GM19025 (cell line): ENCODE measurements at regions not wholly inside any gene's neighbourhood (a gene's known extent, or its start where the extent isn't known, plus 50 kb on each side); places are given as distances from the start of the nearest gene placed in this dataset.
A peak's percentile ranks its signal among the peaks of the same experiment; 100 is the strongest.

Experiments used
- ATAC-seq: cut with Tn5 transposase; IDR thresholded peaks from one replicate; pipeline ENCODE4 v1.9.1; 2021; ENCODE audit warnings: mild to moderate bottlenecking, low read depth, moderate library complexity; ENCODE audit not compliant: unreplicated experiment

GRCh38 chr10:29767968-29768367, 133.2 kb upstream of the SVIL start:
- no peak for ATAC-seq

- no peak for ATAC-seq
Measured at GRCh38 chr10:29766753-29767152, 132.0 kb upstream of the SVIL start.

- no peak for ATAC-seq
Measured at GRCh38 chr10:29765330-29765729, 130.6 kb upstream of the SVIL start.

GRCh38 chr10:29763396-29763795, 128.6 kb upstream of the SVIL start:
- ATAC-seq, result no peak

- no peak for ATAC-seq
Measured at GRCh38 chr10:29761916-29762315, 127.1 kb upstream of the SVIL start.

GRCh38 chr10:29760138-29760900, 125.5 kb upstream of the SVIL start:
- ATAC-seq, result no peak

GRCh38 chr10:29757551-29758297, 123.0 kb upstream of the SVIL start:
- ATAC-seq, result no peak

GRCh38 chr10:29756451-29756850, 121.7 kb upstream of the SVIL start:
- ATAC-seq, result no peak

- ATAC-seq, result no peak
Measured at GRCh38 chr10:29753283-29753682, 118.5 kb upstream of the SVIL start.

- ATAC-seq, result no peak
Measured at GRCh38 chr10:29751684-29752083, 116.9 kb upstream of the SVIL start.

GRCh38 chr10:29751240-29751639, 116.5 kb upstream of the SVIL start:
- ATAC-seq, result no peak

GRCh38 chr10:29749150-29749549, 114.4 kb upstream of the SVIL start:
- no peak for ATAC-seq

- ATAC-seq, result no peak
Measured at GRCh38 chr10:29748109-29748650, 113.4 kb upstream of the SVIL start.

GRCh38 chr10:29746080-29746797, 111.5 kb upstream of the SVIL start:
- ATAC-seq, result no peak

GRCh38 chr10:29740981-29741545, 106.3 kb upstream of the SVIL start:
- ATAC-seq, result no peak

GRCh38 chr10:29738341-29738740, 103.6 kb upstream of the SVIL start:
- ATAC-seq, result no peak

- ATAC-seq, result no peak
Measured at GRCh38 chr10:29737074-29737593, 102.4 kb upstream of the SVIL start.

GRCh38 chr10:29736366-29737073, 101.7 kb upstream of the SVIL start:
- ATAC-seq, result no peak

- ATAC-seq, result peak; percentile 73
Measured at GRCh38 chr10:29735628-29736365, 101.0 kb upstream of the SVIL start.
